K562 (cell line): ENCODE measurements at regions not wholly inside any gene's neighbourhood (a gene's known extent, or its start where the extent isn't known, plus 50 kb on each side); places are given as distances from the start of the nearest gene placed in this dataset.

Experiments
- ATAC-seq: fragments of 200-7000 bp; cut with Tn5 transposase; 3 replicates; pipeline ENCODE4 v1.9.1; 2020; ENCODE audit warnings: moderate library complexity
- BruUV-seq: library from RNA; stranded (reverse); fragments of 400-500 nt; replicated peaks from 2 replicates; lab custom pipeline; 2021; lab: Mats Ljungman, UMichigan
- CTCF ChIA-PET: fragments of 300-600 bp; formaldehyde crosslinking; extraction: SDS; loops from one replicate; lab custom pipeline; 2021; ENCODE audit warnings: low intra/inter-chr PET ratio; lab: Yijun Ruan, JAX
- POLR2A ChIA-PET: fragments of 300-600, 350-650 bp; sonication (Branson Sonifier 250); formaldehyde crosslinking; extraction: SDS; loops from one replicate; lab custom pipeline; 2021; ENCODE audit warnings: antibody characterized with exemption, inconsistent platforms; lab: Yijun Ruan, JAX
- DNase-seq, 4 experiments: peaks; one replicate each; pipeline versions ENCODE4 v3.0.0 to v3.0.0-alpha.2; 2011 to 2018; ENCODE audit warnings: low spot score in 3 of 4, mixed read lengths in 3 of 4; ENCODE audit errors: extremely low read depth in 1 of 4
- FAIRE-seq: peaks from 2 replicates; lab custom pipeline; 2011; peaks lifted over from hg19 to GRCh38; lab: Jason Lieb, UNC
- H2AFZ ChIP-seq: 2 replicates; pipeline ENCODE4 v1.6.0; 2011; ENCODE audit warnings: low read depth, low read length, control low read depth, inconsistent platforms
- H3K27ac ChIP-seq: fragments of 200-600 bp; 3 replicates; pipeline ENCODE4 v1.8.0; 2011; ENCODE audit warnings: low read depth, mild to moderate bottlenecking, control low read depth, inconsistent platforms, low read length, moderate library complexity, mixed read lengths; ENCODE audit errors: extremely low read depth
- H3K27me3 ChIP-seq, 2 experiments: fragments of 300-600 bp in 1 of 2; 2 replicates in 1 of 2; 3 replicates in 1 of 2; pipeline versions ENCODE4 v1.6.0 to v1.8.0; 2011; ENCODE audit warnings: inconsistent platforms in 2 of 2, low read length in 2 of 2, mild to moderate bottlenecking in 1 of 2, mixed read lengths in 1 of 2, moderate library complexity in 1 of 2; ENCODE audit not compliant: control insufficient read depth in 2 of 2, insufficient read depth in 2 of 2
- H3K36me3 ChIP-seq: fragments of 300-600 bp; 3 replicates; pipeline ENCODE4 v1.8.0; 2011; ENCODE audit warnings: mild to moderate bottlenecking, low read length, inconsistent platforms; ENCODE audit not compliant: control insufficient read depth, insufficient read depth
- H3K4me1 ChIP-seq, 2 experiments: fragments of 200-600 bp in 1 of 2; replicated peaks in 1 of 2; 2 replicates in 1 of 2; 3 replicates in 1 of 2; pipeline versions ENCODE4 v1.5.1 to v1.8.0; 2011; ENCODE audit warnings: inconsistent platforms in 2 of 2, low read length in 2 of 2, mild to moderate bottlenecking in 1 of 2, mixed read lengths in 1 of 2, moderate library complexity in 1 of 2; ENCODE audit not compliant: control insufficient read depth in 2 of 2, insufficient read depth in 2 of 2
- H3K4me2 ChIP-seq: 2 replicates; pipeline ENCODE4 v1.6.1; 2011; ENCODE audit warnings: low read length, control low read depth, inconsistent platforms, mixed read lengths; ENCODE audit not compliant: insufficient read depth
- H3K4me3 ChIP-seq: fragments of 200-600 bp; sonication (generic), shearing (Covaris generic); 2 replicates; pipeline ENCODE4 v1.5.1; 2016; ENCODE audit warnings: control low read depth, inconsistent platforms
- H3K79me2 ChIP-seq: fragments of 200-600 bp; 3 replicates; pipeline ENCODE4 v1.8.0; 2011; ENCODE audit warnings: low read length, inconsistent platforms; ENCODE audit not compliant: control insufficient read depth, insufficient read depth
- H3K9ac ChIP-seq, 2 experiments: 2 replicates each; pipeline versions ENCODE4 v1.6.0 to v1.6.1; 2011; ENCODE audit warnings: low read depth in 2 of 2, low read length in 2 of 2, control low read depth in 1 of 2, inconsistent platforms in 1 of 2, mild to moderate bottlenecking in 1 of 2, mixed read lengths in 1 of 2; ENCODE audit not compliant: insufficient read depth in 1 of 2
- H3K9me1 ChIP-seq: one replicate; pipeline ENCODE4 v1.6.0; 2011; ENCODE audit warnings: inconsistent platforms, mild to moderate bottlenecking, low read length, moderate library complexity; ENCODE audit not compliant: control insufficient read depth, insufficient read depth
- H3K9me3 ChIP-seq: replicated peaks from 2 replicates; pipeline ENCODE4 v1.5.1; 2011; ENCODE audit warnings: low read depth, low read length, inconsistent platforms; ENCODE audit not compliant: control insufficient read depth, insufficient read depth
- H4K20me1 ChIP-seq: replicated peaks from 2 replicates; pipeline ENCODE4 v1.6.1; 2011; ENCODE audit warnings: low read length, inconsistent platforms, mixed read lengths; ENCODE audit not compliant: control insufficient read depth, insufficient read depth
- HLTF ChIP-seq: fragments of 450-650 bp; IDR thresholded peaks from 2 replicates; pipeline ENCODE4 v1.6.1; 2016
- POLR2B ChIP-seq: fragments of 450-650 bp; IDR thresholded peaks from 2 replicates; pipeline ENCODE4 v1.6.1; 2018; ENCODE audit warnings: low read depth; ENCODE audit not compliant: partially characterized antibody
- TCF7L2 ChIP-seq: fragments of 150-350 bp; IDR thresholded peaks from 2 replicates; pipeline ENCODE4 v1.6.1; 2016; ENCODE audit warnings: low read depth, mild to moderate bottlenecking, low read length, moderate library complexity
- THRA ChIP-seq: fragments of 450-650 bp; IDR thresholded peaks from 2 replicates; pipeline ENCODE4 v1.6.1; 2017; ENCODE audit warnings: mild to moderate bottlenecking, moderate library complexity
- WGBS: fragments of 100-300 bp; shearing (Covaris generic); methylation state at CpG from one replicate; pipeline ENCODE4 v1.1.6; 2016; ENCODE audit warnings: low coverage, mixed read lengths; ENCODE audit not compliant: insufficient coverage; ENCODE audit errors: missing lambda C conversion rate; 5-methylcytosine and 5-hydroxymethylcytosine counted together
- in situ Hi-C: fragments of 300-500 bp; cut with MboI; formaldehyde crosslinking; loops from 4 replicates; pipeline ENCODE4 v1.15.0; 2018; ENCODE audit warnings: inconsistent platforms, mixed read lengths
- intact Hi-C: fragments of 100-400 bp; cut with micrococcal nuclease; formaldehyde crosslinking; loops from 2 replicates; pipeline ENCODE4 v1.14.2; 2022
- TF ChIP-seq, protein P1 (sequence below): sonication (generic); formaldehyde crosslinking; IDR thresholded peaks from 2 replicates; pipeline ENCODE4 v1.8.1; 2023; ENCODE audit warnings: missing genetic modification reagents, mild to moderate bottlenecking, borderline replicate concordance
- TF ChIP-seq, protein P2 (sequence below): fragments of 250-450 bp; sonication (Bioruptor Pico); IDR thresholded peaks from 2 replicates; pipeline ENCODE4 v1.4.0; 2020; ENCODE audit warnings: mild to moderate bottlenecking, moderate library complexity, borderline replicate concordance

DNA sequence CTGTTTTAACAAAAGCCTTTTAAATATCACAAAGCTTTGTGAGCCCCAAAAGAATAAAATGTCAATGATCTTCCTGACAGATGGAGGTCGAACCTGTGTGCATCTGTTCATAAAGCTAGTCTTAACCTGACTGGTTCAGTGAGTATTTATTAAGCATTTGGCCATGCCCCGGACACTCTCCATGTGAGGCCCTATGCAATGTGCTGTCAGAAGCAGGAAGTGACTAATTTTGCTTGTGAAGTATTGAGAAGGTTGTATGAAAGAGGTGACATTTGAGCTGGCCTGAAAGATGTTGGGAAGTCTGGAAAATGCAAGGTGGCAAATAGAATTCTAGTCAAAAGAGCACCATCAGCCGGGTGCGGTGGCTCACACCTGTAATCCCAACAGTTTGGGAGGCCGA lies 171.4 kb downstream of the MSL3 start:
- POLR2A ChIA-PET: interaction anchor here (0.7 kb wide), 1 partner anchor 18 kb away, joined by 4 read pairs; no protein-coding TSS in a partner anchor
- no peak for TF ChIP-seq TCF7L2
- TF ChIP-seq THRA: no peak
- TF ChIP-seq, protein P1, sequence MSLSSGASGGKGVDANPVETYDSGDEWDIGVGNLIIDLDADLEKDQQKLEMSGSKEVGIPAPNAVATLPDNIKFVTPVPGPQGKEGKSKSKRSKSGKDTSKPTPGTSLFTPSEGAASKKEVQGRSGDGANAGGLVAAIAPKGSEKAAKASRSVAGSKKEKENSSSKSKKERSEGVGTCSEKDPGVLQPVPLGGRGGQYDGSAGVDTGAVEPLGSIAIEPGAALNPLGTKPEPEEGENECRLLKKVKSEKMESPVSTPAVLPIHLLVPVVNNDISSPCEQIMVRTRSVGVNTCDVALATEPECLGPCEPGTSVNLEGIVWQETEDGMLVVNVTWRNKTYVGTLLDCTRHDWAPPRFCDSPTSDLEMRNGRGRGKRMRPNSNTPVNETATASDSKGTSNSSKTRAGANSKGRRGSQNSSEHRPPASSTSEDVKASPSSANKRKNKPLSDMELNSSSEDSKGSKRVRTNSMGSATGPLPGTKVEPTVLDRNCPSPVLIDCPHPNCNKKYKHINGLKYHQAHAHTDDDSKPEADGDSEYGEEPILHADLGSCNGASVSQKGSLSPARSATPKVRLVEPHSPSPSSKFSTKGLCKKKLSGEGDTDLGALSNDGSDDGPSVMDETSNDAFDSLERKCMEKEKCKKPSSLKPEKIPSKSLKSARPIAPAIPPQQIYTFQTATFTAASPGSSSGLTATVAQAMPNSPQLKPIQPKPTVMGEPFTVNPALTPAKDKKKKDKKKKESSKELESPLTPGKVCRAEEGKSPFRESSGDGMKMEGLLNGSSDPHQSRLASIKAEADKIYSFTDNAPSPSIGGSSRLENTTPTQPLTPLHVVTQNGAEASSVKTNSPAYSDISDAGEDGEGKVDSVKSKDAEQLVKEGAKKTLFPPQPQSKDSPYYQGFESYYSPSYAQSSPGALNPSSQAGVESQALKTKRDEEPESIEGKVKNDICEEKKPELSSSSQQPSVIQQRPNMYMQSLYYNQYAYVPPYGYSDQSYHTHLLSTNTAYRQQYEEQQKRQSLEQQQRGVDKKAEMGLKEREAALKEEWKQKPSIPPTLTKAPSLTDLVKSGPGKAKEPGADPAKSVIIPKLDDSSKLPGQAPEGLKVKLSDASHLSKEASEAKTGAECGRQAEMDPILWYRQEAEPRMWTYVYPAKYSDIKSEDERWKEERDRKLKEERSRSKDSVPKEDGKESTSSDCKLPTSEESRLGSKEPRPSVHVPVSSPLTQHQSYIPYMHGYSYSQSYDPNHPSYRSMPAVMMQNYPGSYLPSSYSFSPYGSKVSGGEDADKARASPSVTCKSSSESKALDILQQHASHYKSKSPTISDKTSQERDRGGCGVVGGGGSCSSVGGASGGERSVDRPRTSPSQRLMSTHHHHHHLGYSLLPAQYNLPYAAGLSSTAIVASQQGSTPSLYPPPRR (CRISPR knock-in tag): no peak
- TF ChIP-seq HLTF: no peak
- TF ChIP-seq, protein P2, sequence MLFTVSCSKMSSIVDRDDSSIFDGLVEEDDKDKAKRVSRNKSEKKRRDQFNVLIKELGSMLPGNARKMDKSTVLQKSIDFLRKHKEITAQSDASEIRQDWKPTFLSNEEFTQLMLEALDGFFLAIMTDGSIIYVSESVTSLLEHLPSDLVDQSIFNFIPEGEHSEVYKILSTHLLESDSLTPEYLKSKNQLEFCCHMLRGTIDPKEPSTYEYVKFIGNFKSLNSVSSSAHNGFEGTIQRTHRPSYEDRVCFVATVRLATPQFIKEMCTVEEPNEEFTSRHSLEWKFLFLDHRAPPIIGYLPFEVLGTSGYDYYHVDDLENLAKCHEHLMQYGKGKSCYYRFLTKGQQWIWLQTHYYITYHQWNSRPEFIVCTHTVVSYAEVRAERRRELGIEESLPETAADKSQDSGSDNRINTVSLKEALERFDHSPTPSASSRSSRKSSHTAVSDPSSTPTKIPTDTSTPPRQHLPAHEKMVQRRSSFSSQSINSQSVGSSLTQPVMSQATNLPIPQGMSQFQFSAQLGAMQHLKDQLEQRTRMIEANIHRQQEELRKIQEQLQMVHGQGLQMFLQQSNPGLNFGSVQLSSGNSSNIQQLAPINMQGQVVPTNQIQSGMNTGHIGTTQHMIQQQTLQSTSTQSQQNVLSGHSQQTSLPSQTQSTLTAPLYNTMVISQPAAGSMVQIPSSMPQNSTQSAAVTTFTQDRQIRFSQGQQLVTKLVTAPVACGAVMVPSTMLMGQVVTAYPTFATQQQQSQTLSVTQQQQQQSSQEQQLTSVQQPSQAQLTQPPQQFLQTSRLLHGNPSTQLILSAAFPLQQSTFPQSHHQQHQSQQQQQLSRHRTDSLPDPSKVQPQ: no peak
- no peak for TF ChIP-seq POLR2B
- WGBS: 0% methylated on average over 5 of the region's 5 CpGs
- BruUV-seq: no TSS peak
- Histone ChIP-seq H3K27ac (no peak overlapping the region), H3K36me3 (no peaks in the 10 kb centered on the region), H3K27me3 (no peaks in the 10 kb centered on the region), H3K4me3 (no peak overlapping the region), H3K9ac (no peak overlapping the region), H3K4me1 (no peaks in the 10 kb centered on the region), H2AFZ (no peak overlapping the region), H3K79me2 (no peaks in the 10 kb centered on the region), H3K4me2 (no peak overlapping the region), H3K9me3 (no peaks in the 10 kb centered on the region), H3K9me1 (no peaks in the 10 kb centered on the region), H4K20me1 (no peaks in the 10 kb centered on the region)
- intact Hi-C loops: no loop called here
- CTCF ChIA-PET: no interaction called here
- DNase-seq: no peak
- ATAC-seq: no peak
- FAIRE-seq: no peak
- in situ Hi-C loops: no loop called here
